NCI-H146 treated with DMSO at 0.1 percent for 48 hours (cell line): ENCODE measurements at regions not wholly inside any gene's neighbourhood (a gene's known extent, or its start where the extent isn't known, plus 50 kb on each side); places are given as distances from the start of the nearest gene placed in this dataset.
"Not testable (repeated sequence)": the region's sequence is repeated elsewhere in the genome, so short reads cannot be mapped to it uniquely, and the experiment has no call there.

Experiments used
- DNase-seq: peaks from one replicate; lab custom pipeline; 2025; ENCODE audit not compliant: unreplicated experiment; lab: John Stamatoyannopoulos, UW

- no peak for DNase-seq
Observed at GRCh38 chr5:28903643-28904042, 1865.3 kb upstream of the CDH9 start.

GRCh38 chr5:28896949-28897348 lies 1858.6 kb upstream of the CDH9 start:
- DNase-seq, result no peak

GRCh38 chr5:28880936-28881335 lies 1842.5 kb upstream of the CDH9 start:
- DNase-seq, result no peak

GRCh38 chr5:28877050-28877449 lies 1838.7 kb upstream of the CDH9 start:
- no peak for DNase-seq

GRCh38 chr5:28864006-28864405 lies 1825.6 kb upstream of the CDH9 start:
- peak; percentile 80 for DNase-seq

- no peak for DNase-seq
Observed at GRCh38 chr5:28862860-28863196, 1824.4 kb upstream of the CDH9 start.

- DNase-seq, result peak; percentile 93
Observed at GRCh38 chr5:28862137-28862859, 1823.9 kb upstream of the CDH9 start.

- no peak for DNase-seq
Observed at GRCh38 chr5:28855626-28856025, 1817.2 kb upstream of the CDH9 start.

GRCh38 chr5:28850320-28850921 lies 1812.0 kb upstream of the CDH9 start:
- DNase-seq, result no peak

- DNase-seq, result no peak
Observed at GRCh38 chr5:28831042-28831441, 1792.7 kb upstream of the CDH9 start.

GRCh38 chr5:28823231-28823630 lies 1784.8 kb upstream of the CDH9 start:
- no peak for DNase-seq

- no peak for DNase-seq
Observed at GRCh38 chr5:28822071-28822470, 1783.7 kb upstream of the CDH9 start.

- DNase-seq, result peak; percentile 56
Observed at GRCh38 chr5:28810751-28811136, 1772.4 kb upstream of the CDH9 start.

- peak; percentile 56 for DNase-seq
Observed at GRCh38 chr5:28809811-28810750, 1771.7 kb upstream of the CDH9 start.

GRCh38 chr5:28808967-28809810 lies 1770.8 kb upstream of the CDH9 start:
- DNase-seq, result peak; percentile 53

- DNase-seq, result no peak
Observed at GRCh38 chr5:28807195-28807729, 1768.9 kb upstream of the CDH9 start.

- DNase-seq, result not testable (repeated sequence)
Observed at GRCh38 chr5:28799035-28799434, 1760.6 kb upstream of the CDH9 start.

- DNase-seq, result no peak
Observed at GRCh38 chr5:28788954-28789353, 1750.6 kb upstream of the CDH9 start.

GRCh38 chr5:28780083-28780692 lies 1741.8 kb upstream of the CDH9 start:
- DNase-seq, result no peak

GRCh38 chr5:28779161-28779754 lies 1740.9 kb upstream of the CDH9 start:
- DNase-seq, result no peak
